ENCODE measurements at regions not wholly inside any gene's neighbourhood (a gene's known extent, or its start where the extent isn't known, plus 50 kb on each side); places are given as distances from the start of the nearest gene placed in this dataset.

- TF ChIP-seq CTCF (IDR thresholded peaks at IDR 0.05) (no peak), POLR2A (IDR thresholded peaks at IDR 0.05) (no peak)
Observed at GRCh38 chr22:27242917-27243589, 558.5 kb downstream of the MN1 start.

All from adrenal gland (tissue), 5 donors.